Testis (tissue), 2 donors: ENCODE measurements at regions not wholly inside any gene's neighbourhood (a gene's known extent, or its start where the extent isn't known, plus 50 kb on each side); places are given as distances from the start of the nearest gene placed in this dataset.

Source experiments
- DNase-seq: peaks from one replicate; pipeline ENCODE4 v3.0.0-alpha.2; 2019
- H3K27ac ChIP-seq, 2 donors: fragments of 200-600 bp; sonication (generic); one replicate each; pipeline ENCODE4 v1.5.1; 2019
- H3K27me3 ChIP-seq: fragments of 200-600 bp; sonication (generic); one replicate; pipeline ENCODE4 v1.5.1; 2019
- H3K36me3 ChIP-seq: fragments of 200-600 bp; sonication (generic); one replicate; pipeline ENCODE4 v1.5.1; 2017; ENCODE audit warnings: low read depth; ENCODE audit errors: missing control alignments
- H3K4me1 ChIP-seq: fragments of 200-600 bp; sonication (generic); one replicate; pipeline ENCODE4 v1.5.1; 2019
- H3K4me3 ChIP-seq, 2 donors: fragments of 200-600 bp; sonication (generic); one replicate each; pipeline ENCODE4 v1.5.1; 2017 to 2019
- H3K9me3 ChIP-seq: fragments of 200-600 bp; sonication (generic); one replicate; pipeline ENCODE4 v1.5.1; 2017
- POLR2A ChIP-seq: fragments of 450-650 bp; IDR thresholded peaks from one replicate; pipeline ENCODE4 v1.6.1; 2017; ENCODE audit warnings: antibody characterized with exemption, mild to moderate bottlenecking, moderate library complexity
- WGBS, 2 donors: methylation state at CpG; one replicate each; pipeline ENCODE4 v1.1.5; 2018; 5-methylcytosine and 5-hydroxymethylcytosine counted together
- intact Hi-C: fragments of 100-400 bp; cut with DNase I; formaldehyde crosslinking; loops from one replicate; pipeline ENCODE4 v1.15.1; 2023; ENCODE audit warnings: low total_unique reads
- TF ChIP-seq, protein P1 (sequence below), 3 experiments: fragments of 450-650 bp in 2 of 3; fragments of 200-600 bp in 1 of 3; sonication (generic) in 1 of 3; IDR thresholded peaks; one replicate each; pipeline ENCODE4 v1.5.1; 2016 to 2019; ENCODE audit warnings: antibody characterized with exemption in 3 of 3, mild to moderate bottlenecking in 2 of 3, moderate library complexity in 1 of 3

DNA sequence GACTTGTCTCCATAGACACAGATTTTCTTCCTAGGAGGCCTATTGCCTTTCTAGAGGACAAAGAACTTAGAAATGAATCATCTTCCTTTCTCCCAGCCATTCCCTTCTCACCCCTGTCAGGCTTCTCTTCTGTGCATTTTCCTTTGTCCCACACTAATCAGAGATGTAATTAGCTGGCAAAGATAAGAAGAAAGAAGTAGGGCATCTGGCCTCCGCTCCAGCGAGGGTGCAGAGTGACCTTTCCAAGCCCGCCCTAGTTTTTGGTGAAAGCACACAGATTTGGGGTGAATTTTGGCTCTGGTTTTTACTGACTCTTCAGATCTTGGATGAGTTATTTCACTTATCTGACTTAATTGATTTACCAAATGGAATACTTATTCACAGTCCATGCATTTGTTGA, 626.5 kb downstream of the ZEB2 start:
- DNase-seq, result no peak
- no peaks in the 10 kb centered on the region for H3K9me3 ChIP-seq
- TF ChIP-seq POLR2A, result no peak
- TF ChIP-seq, protein P1, sequence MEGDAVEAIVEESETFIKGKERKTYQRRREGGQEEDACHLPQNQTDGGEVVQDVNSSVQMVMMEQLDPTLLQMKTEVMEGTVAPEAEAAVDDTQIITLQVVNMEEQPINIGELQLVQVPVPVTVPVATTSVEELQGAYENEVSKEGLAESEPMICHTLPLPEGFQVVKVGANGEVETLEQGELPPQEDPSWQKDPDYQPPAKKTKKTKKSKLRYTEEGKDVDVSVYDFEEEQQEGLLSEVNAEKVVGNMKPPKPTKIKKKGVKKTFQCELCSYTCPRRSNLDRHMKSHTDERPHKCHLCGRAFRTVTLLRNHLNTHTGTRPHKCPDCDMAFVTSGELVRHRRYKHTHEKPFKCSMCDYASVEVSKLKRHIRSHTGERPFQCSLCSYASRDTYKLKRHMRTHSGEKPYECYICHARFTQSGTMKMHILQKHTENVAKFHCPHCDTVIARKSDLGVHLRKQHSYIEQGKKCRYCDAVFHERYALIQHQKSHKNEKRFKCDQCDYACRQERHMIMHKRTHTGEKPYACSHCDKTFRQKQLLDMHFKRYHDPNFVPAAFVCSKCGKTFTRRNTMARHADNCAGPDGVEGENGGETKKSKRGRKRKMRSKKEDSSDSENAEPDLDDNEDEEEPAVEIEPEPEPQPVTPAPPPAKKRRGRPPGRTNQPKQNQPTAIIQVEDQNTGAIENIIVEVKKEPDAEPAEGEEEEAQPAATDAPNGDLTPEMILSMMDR (IDR thresholded peaks at IDR 0.05), result no peak
- H3K27ac ChIP-seq, result no peak overlapping the region
- H3K36me3 ChIP-seq, result no peaks in the 10 kb centered on the region
- no peaks in the 10 kb centered on the region for H3K4me1 ChIP-seq
- H3K27me3 ChIP-seq, result no peaks in the 10 kb centered on the region
- H3K4me3 ChIP-seq, result no peak overlapping the region
- intact Hi-C loops, result no loop called here
- WGBS, 2 donors, result 66 to 71% methylated on average over 3 of the region's 3 CpGs

- DNase-seq, result no peak
- H3K27me3 ChIP-seq, result no peaks in the 10 kb centered on the region
- no peaks in the 10 kb centered on the region for H3K9me3 ChIP-seq
- H3K27ac ChIP-seq, result no peak overlapping the region
- WGBS, 2 donors, result 50 to 75% methylated on average over 7 of the region's 7 CpGs
- intact Hi-C loops, result no loop called here
- no peak overlapping the region for H3K4me3 ChIP-seq
- H3K4me1 ChIP-seq, result no peaks in the 10 kb centered on the region
- no peaks in the 10 kb centered on the region for H3K36me3 ChIP-seq
- TF ChIP-seq POLR2A, result no peak
- TF ChIP-seq, protein P1 (IDR thresholded peaks at IDR 0.05), result no peak
Observed at GRCh38 chr2:143891879-143892308, 628.0 kb downstream of the ZEB2 start.

- no peaks in the 10 kb centered on the region for H3K4me1 ChIP-seq
- no peaks in the 10 kb centered on the region for H3K9me3 ChIP-seq
- DNase-seq, result no peak
- no peak overlapping the region for H3K4me3 ChIP-seq
- H3K36me3 ChIP-seq, result no peaks in the 10 kb centered on the region
- no peak for TF ChIP-seq POLR2A
- TF ChIP-seq, protein P1 (IDR thresholded peaks at IDR 0.05), result no peak
- intact Hi-C loops, result no loop called here
- H3K27me3 ChIP-seq, result no peaks in the 10 kb centered on the region
- WGBS, 2 donors, result 55 to 73% methylated on average over 3 of the region's 3 CpGs
- H3K27ac ChIP-seq, result no peak overlapping the region
Observed at GRCh38 chr2:143890798-143891197, 629.1 kb downstream of the ZEB2 start.

GRCh38 chr2:143889216-143889615, 630.7 kb downstream of the ZEB2 start:
- DNase-seq, result no peak
- no peak overlapping the region for H3K4me3 ChIP-seq
- H3K9me3 ChIP-seq, result no peaks in the 10 kb centered on the region
- intact Hi-C loops, result no loop called here
- TF ChIP-seq, protein P1 (IDR thresholded peaks at IDR 0.05), result no peak
- no peak for TF ChIP-seq POLR2A
- H3K36me3 ChIP-seq, result no peaks in the 10 kb centered on the region
- no peaks in the 10 kb centered on the region for H3K27me3 ChIP-seq
- H3K27ac ChIP-seq, result no peak overlapping the region
- WGBS, 2 donors, result 92 to 94% methylated on average over 4 of the region's 4 CpGs
- H3K4me1 ChIP-seq, result no peaks in the 10 kb centered on the region

DNA sequence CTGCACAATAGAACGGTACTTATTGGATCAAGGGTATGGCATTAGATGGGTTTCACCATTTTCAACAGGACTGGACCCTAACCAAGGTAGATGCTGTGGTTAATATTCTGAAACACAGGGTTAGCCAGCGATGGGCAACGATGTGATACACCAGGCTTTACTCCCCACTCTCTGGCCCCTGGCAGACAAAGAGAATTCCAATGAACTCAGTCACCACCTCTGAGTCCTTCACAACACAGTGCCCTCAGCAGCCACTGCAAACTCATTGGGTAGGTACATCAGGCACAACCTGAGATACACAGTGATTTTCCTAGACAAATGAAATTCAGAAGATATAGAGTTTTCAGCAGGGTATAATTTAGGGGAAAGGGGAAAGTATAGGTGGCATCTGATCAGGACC, 634.5 kb downstream of the ZEB2 start:
- H3K4me1 ChIP-seq, result no peaks in the 10 kb centered on the region
- 97 to 100% methylated on average over 3 of the region's 3 CpGs for WGBS, 2 donors
- no peak for DNase-seq
- no peaks in the 10 kb centered on the region for H3K36me3 ChIP-seq
- TF ChIP-seq, protein P1 (IDR thresholded peaks at IDR 0.05), result no peak
- TF ChIP-seq POLR2A, result no peak
- intact Hi-C loops, result no loop called here
- H3K27ac ChIP-seq, result no peak overlapping the region
- H3K4me3 ChIP-seq, result no peak overlapping the region
- H3K9me3 ChIP-seq, result no peaks in the 10 kb centered on the region
- no peaks in the 10 kb centered on the region for H3K27me3 ChIP-seq
